Esophagus muscularis mucosa (tissue), 3 donors: ENCODE measurements at regions not wholly inside any gene's neighbourhood (a gene's known extent, or its start where the extent isn't known, plus 50 kb on each side); places are given as distances from the start of the nearest gene placed in this dataset.
"Not testable (repeated sequence)": the region's sequence is repeated elsewhere in the genome, so short reads cannot be mapped to it uniquely, and the experiment has no call there.

Experiments used
- POLR2A ChIP-seq: fragments of 450-650 bp; IDR thresholded peaks from one replicate; pipeline ENCODE4 v1.6.1; 2017; ENCODE audit warnings: antibody characterized with exemption, moderate library complexity, mild to moderate bottlenecking, low read depth
- POLR2AphosphoS5 ChIP-seq, 2 donors: sonication (generic); formaldehyde crosslinking; IDR thresholded peaks; one replicate each; pipeline ENCODE4 v1.6.1; 2017; ENCODE audit warnings: antibody characterized with exemption in 2 of 2
- TF ChIP-seq, protein P1 (sequence below), 3 experiments: fragments of 200-600 bp in 2 of 3; fragments of 450-650 bp in 1 of 3; sonication (generic) in 2 of 3; IDR thresholded peaks; one replicate each; pipeline ENCODE4 v1.5.1; 2017 to 2019; ENCODE audit warnings: antibody characterized with exemption in 3 of 3, mild to moderate bottlenecking in 2 of 3, moderate library complexity in 1 of 3

GRCh38 chr11:96545192-96545591 is 155.4 kb downstream of the JRKL start:
- TF ChIP-seq, protein P1, sequence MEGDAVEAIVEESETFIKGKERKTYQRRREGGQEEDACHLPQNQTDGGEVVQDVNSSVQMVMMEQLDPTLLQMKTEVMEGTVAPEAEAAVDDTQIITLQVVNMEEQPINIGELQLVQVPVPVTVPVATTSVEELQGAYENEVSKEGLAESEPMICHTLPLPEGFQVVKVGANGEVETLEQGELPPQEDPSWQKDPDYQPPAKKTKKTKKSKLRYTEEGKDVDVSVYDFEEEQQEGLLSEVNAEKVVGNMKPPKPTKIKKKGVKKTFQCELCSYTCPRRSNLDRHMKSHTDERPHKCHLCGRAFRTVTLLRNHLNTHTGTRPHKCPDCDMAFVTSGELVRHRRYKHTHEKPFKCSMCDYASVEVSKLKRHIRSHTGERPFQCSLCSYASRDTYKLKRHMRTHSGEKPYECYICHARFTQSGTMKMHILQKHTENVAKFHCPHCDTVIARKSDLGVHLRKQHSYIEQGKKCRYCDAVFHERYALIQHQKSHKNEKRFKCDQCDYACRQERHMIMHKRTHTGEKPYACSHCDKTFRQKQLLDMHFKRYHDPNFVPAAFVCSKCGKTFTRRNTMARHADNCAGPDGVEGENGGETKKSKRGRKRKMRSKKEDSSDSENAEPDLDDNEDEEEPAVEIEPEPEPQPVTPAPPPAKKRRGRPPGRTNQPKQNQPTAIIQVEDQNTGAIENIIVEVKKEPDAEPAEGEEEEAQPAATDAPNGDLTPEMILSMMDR (IDR thresholded peaks at IDR 0.05): not testable (repeated sequence)
- TF ChIP-seq POLR2AphosphoS5 (IDR thresholded peaks at IDR 0.05); POLR2A: not testable (repeated sequence)
